ENCODE measurements at regions not wholly inside any gene's neighbourhood (a gene's known extent, or its start where the extent isn't known, plus 50 kb on each side); places are given as distances from the start of the nearest gene placed in this dataset.

- no peak for TF ChIP-seq POLR2A (IDR thresholded peaks at IDR 0.05)
- no peak for TF ChIP-seq CTCF (IDR thresholded peaks at IDR 0.05)
- TF ChIP-seq POLR2AphosphoS5 (IDR thresholded peaks at IDR 0.05) = no peak
Measured at GRCh38 chr5:159681661-159682060, 234.6 kb upstream of the ADRA1B start.

All from gastroesophageal sphincter (tissue), 3 donors.